ENCODE measurements at regions not wholly inside any gene's neighbourhood (a gene's known extent, or its start where the extent isn't known, plus 50 kb on each side); places are given as distances from the start of the nearest gene placed in this dataset.
"Not testable (repeated sequence)": the region's sequence is repeated elsewhere in the genome, so short reads cannot be mapped to it uniquely, and the experiment has no call there.

- DNase-seq: no peak
Observed at GRCh38 chr12:124194264-124194892, 100.5 kb upstream of the RFLNA start.

GRCh38 chr12:124194893-124195566 is 99.9 kb upstream of the RFLNA start:
- no peak for DNase-seq

GRCh38 chr12:124195567-124195942 is 99.3 kb upstream of the RFLNA start:
- no peak for DNase-seq

- DNase-seq: no peak
Observed at GRCh38 chr12:124196236-124196635, 98.7 kb upstream of the RFLNA start.

GRCh38 chr12:124201248-124201647 is 93.6 kb upstream of the RFLNA start:
- DNase-seq: no peak

- DNase-seq: no peak
Observed at GRCh38 chr12:124203176-124203575, 91.7 kb upstream of the RFLNA start.

- DNase-seq: no peak
Observed at GRCh38 chr12:124205405-124205804, 89.5 kb upstream of the RFLNA start.

GRCh38 chr12:124207049-124207448 is 87.8 kb upstream of the RFLNA start:
- no peak for DNase-seq

- no peak for DNase-seq
Observed at GRCh38 chr12:124207617-124208016, 87.3 kb upstream of the RFLNA start.

- DNase-seq: no peak
Observed at GRCh38 chr12:124208489-124208888, 86.4 kb upstream of the RFLNA start.

GRCh38 chr12:124210991-124211577 is 83.8 kb upstream of the RFLNA start:
- no peak for DNase-seq

- no peak for DNase-seq
Observed at GRCh38 chr12:124211753-124212152, 83.1 kb upstream of the RFLNA start.

GRCh38 chr12:124213666-124214347 is 81.1 kb upstream of the RFLNA start:
- DNase-seq: no peak

- no peak for DNase-seq
Observed at GRCh38 chr12:124214574-124214973, 80.3 kb upstream of the RFLNA start.

GRCh38 chr12:124216966-124217365 is 77.9 kb upstream of the RFLNA start:
- no peak for DNase-seq

GRCh38 chr12:124217508-124218242 is 77.2 kb upstream of the RFLNA start:
- no peak for DNase-seq

GRCh38 chr12:124218243-124218560 is 76.7 kb upstream of the RFLNA start:
- no peak for DNase-seq

- DNase-seq: not testable (repeated sequence)
Observed at GRCh38 chr12:124218650-124219049, 76.2 kb upstream of the RFLNA start.

- DNase-seq: no peak
Observed at GRCh38 chr12:124222368-124223245, 72.3 kb upstream of the RFLNA start.

- DNase-seq: not testable (repeated sequence)
Observed at GRCh38 chr12:124223733-124224138, 71.2 kb upstream of the RFLNA start.

- DNase-seq: no peak
Observed at GRCh38 chr12:124224535-124225110, 70.3 kb upstream of the RFLNA start.

- DNase-seq: no peak
Observed at GRCh38 chr12:124225730-124226129, 69.2 kb upstream of the RFLNA start.
